ENCODE measurements at regions not wholly inside any gene's neighbourhood (a gene's known extent, or its start where the extent isn't known, plus 50 kb on each side); places are given as distances from the start of the nearest gene placed in this dataset.

- Mint-ChIP-seq H3K27ac (no peak overlapping the region), H3K27me3 (ENCODE audit: insufficient read depth, low read depth) (peaks cover 3% of the 10 kb centered on the region), H3K4me1 (peaks cover 5% of the 10 kb centered on the region), H3K9me3 (peaks cover 12% of the 10 kb centered on the region), H3K36me3 (peaks cover 2% of the 10 kb centered on the region), H3K4me3 (no peak overlapping the region)
- DNase-seq (ENCODE audit: low spot score): no peak
- Histone ChIP-seq H4K20me1 (ENCODE audit: low read depth) (no peaks in the 10 kb centered on the region), H3K9ac (no peak overlapping the region), H3K79me2 (ENCODE audit: low read depth) (no peaks in the 10 kb centered on the region), H3K27ac (no peak overlapping the region), H3F3A (ENCODE audit: low read depth) (no peaks in the 10 kb centered on the region), H2AFZ (replicated peaks) (no peak overlapping the region), H3K9me3 (ENCODE audit: low read depth) (no peaks in the 10 kb centered on the region), H3K36me3 (no peaks in the 10 kb centered on the region), H3K4me2 (no peak overlapping the region), H3K4me1 (no peaks in the 10 kb centered on the region), H3K27me3 (no peaks in the 10 kb centered on the region), H3K4me3 (no peak overlapping the region)
- TF ChIP-seq EZH2phosphoT487 (IDR thresholded peaks at IDR 0.05): no peak
- no peak for TF ChIP-seq EZH2 (IDR thresholded peaks at IDR 0.05)
- no peak for TF ChIP-seq CTCF (IDR thresholded peaks at IDR 0.05)
These were observed 155.8 kb downstream of the NAA11 start for GRCh38 chr4:79170077-79170476.

GRCh38 chr4:79164907-79165610, 160.8 kb downstream of the NAA11 start:
- H3K9me3 Mint-ChIP-seq: peaks cover 14% of the 10 kb centered on the region
- DNase-seq (ENCODE audit: low spot score): no peak
- Histone ChIP-seq H3F3A (ENCODE audit: low read depth) (no peaks in the 10 kb centered on the region), H3K4me3 (no peak overlapping the region), H3K27ac (no peak overlapping the region), H3K27me3 (no peaks in the 10 kb centered on the region), H4K20me1 (ENCODE audit: low read depth) (no peaks in the 10 kb centered on the region), H3K4me2 (no peak overlapping the region), H3K4me1 (no peaks in the 10 kb centered on the region), H3K9me3 (ENCODE audit: low read depth) (no peaks in the 10 kb centered on the region), H2AFZ (replicated peaks) (peak overlapping the region; percentile 28), H3K9ac (no peak overlapping the region), H3K36me3 (no peaks in the 10 kb centered on the region), H3K79me2 (ENCODE audit: low read depth) (no peaks in the 10 kb centered on the region)
- peaks cover 2% of the 10 kb centered on the region for H3K36me3 Mint-ChIP-seq
- H3K27me3 Mint-ChIP-seq (ENCODE audit: insufficient read depth, low read depth): peaks cover 3% of the 10 kb centered on the region
- TF ChIP-seq EZH2phosphoT487 (IDR thresholded peaks at IDR 0.05) (no peak), CTCF (IDR thresholded peaks at IDR 0.05) (no peak), EZH2 (IDR thresholded peaks at IDR 0.05) (no peak)
- H3K27ac Mint-ChIP-seq: no peak overlapping the region
- no peaks in the 10 kb centered on the region for H3K4me1 Mint-ChIP-seq
- no peak overlapping the region for H3K4me3 Mint-ChIP-seq

GRCh38 chr4:79163981-79164490, 161.8 kb downstream of the NAA11 start:
- no peaks in the 10 kb centered on the region for H3F3A ChIP-seq (ENCODE audit: low read depth)
- H3K4me3 ChIP-seq: no peak overlapping the region
- no peaks in the 10 kb centered on the region for H3K36me3 Mint-ChIP-seq
- H3K4me1 ChIP-seq: no peaks in the 10 kb centered on the region
- H3K79me2 ChIP-seq (ENCODE audit: low read depth): no peaks in the 10 kb centered on the region
- H3K4me1 Mint-ChIP-seq: no peaks in the 10 kb centered on the region
- peaks cover 3% of the 10 kb centered on the region for H3K27me3 Mint-ChIP-seq (ENCODE audit: insufficient read depth, low read depth)
- no peak overlapping the region for H3K4me3 Mint-ChIP-seq
- no peaks in the 10 kb centered on the region for H3K36me3 ChIP-seq
- no peak for DNase-seq (ENCODE audit: low spot score)
- no peak overlapping the region for H3K27ac ChIP-seq
- TF ChIP-seq EZH2 (IDR thresholded peaks at IDR 0.05) (no peak), CTCF (IDR thresholded peaks at IDR 0.05) (no peak), EZH2phosphoT487 (IDR thresholded peaks at IDR 0.05) (no peak)
- no peaks in the 10 kb centered on the region for H3K9me3 ChIP-seq (ENCODE audit: low read depth)
- H3K4me2 ChIP-seq: no peak overlapping the region
- H3K27me3 ChIP-seq: no peaks in the 10 kb centered on the region
- H3K27ac Mint-ChIP-seq: no peak overlapping the region
- no peak overlapping the region for H3K9ac ChIP-seq
- no peaks in the 10 kb centered on the region for H4K20me1 ChIP-seq (ENCODE audit: low read depth)
- H3K9me3 Mint-ChIP-seq: peaks cover 10% of the 10 kb centered on the region
- H2AFZ ChIP-seq (replicated peaks): no peak overlapping the region

All from neural progenitor cell (in vitro differentiated cells).